ENCODE measurements at regions not wholly inside any gene's neighbourhood (a gene's known extent, or its start where the extent isn't known, plus 50 kb on each side); places are given as distances from the start of the nearest gene placed in this dataset.
"Not testable (repeated sequence)": the region's sequence is repeated elsewhere in the genome, so short reads cannot be mapped to it uniquely, and the experiment has no call there.

GRCh38 chr10:78604721-78605120, 464.0 kb upstream of the ZMIZ1 start:
- DNase-seq (peak in 1 of 2 donors; percentile 15), ATAC-seq (ENCODE audit: low FRiP score in 2 of 2) (no peak)
- WGBS, 2 donors = 75 to 79% methylated on average over 3 of the region's 3 CpGs
- no peak for TF ChIP-seq POLR2A (IDR thresholded peaks at IDR 0.05)
- TF ChIP-seq POLR2AphosphoS5 (IDR thresholded peaks at IDR 0.05) = no peak
- no peak for TF ChIP-seq CTCF (IDR thresholded peaks at IDR 0.05)
- no peak for TF ChIP-seq EP300 (IDR thresholded peaks at IDR 0.05)
- no peaks in the 10 kb centered on the region for H3K36me3 ChIP-seq
- no peaks in the 10 kb centered on the region for H3K27me3 ChIP-seq
- no peak overlapping the region for H3K4me3 ChIP-seq
- H3K9me3 ChIP-seq = peaks cover 0 to 8% (median 3%) of the 10 kb centered on the region in 4 donors
- H3K4me1 ChIP-seq = no peaks in the 10 kb centered on the region
- H3K27ac ChIP-seq = no peak overlapping the region

DNA sequence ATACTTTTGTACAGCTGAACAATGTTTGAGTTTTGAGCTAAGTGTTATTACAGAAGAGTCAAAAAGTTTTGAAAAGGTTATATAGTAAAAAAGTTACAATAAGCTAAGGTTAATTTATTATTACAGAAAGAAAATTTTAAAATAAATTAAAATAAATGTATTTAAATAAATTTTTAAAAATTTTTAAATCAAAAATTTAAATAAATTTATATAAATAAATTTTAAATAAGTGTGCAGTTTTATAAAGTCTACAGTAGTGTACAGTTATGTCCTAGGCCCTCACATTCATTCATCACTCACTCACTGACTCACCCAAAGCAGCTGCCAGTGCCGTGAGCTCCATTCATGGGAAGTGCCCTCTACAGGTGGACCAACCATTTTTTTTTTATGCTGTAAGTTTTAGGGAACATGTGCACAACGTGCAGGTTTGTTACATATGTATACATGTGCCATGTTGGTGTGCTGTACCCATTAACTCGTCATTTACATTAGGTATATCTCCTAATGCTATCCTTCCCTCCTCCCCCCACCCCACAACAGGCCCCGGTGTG, 462.9 kb upstream of the ZMIZ1 start:
- H3K27me3 ChIP-seq = no peaks in the 10 kb centered on the region
- WGBS, 2 donors = 70 to 83% methylated on average over 4 of the region's 4 CpGs
- H3K36me3 ChIP-seq = no peaks in the 10 kb centered on the region
- DNase-seq = no peak
- no peaks in the 10 kb centered on the region for H3K4me1 ChIP-seq
- H3K27ac ChIP-seq = no peak overlapping the region
- ATAC-seq (ENCODE audit: low FRiP score in 2 of 2) = no peak
- peaks cover 0 to 8% (median 3%) of the 10 kb centered on the region in 4 donors for H3K9me3 ChIP-seq
- H3K4me3 ChIP-seq = no peak overlapping the region
- TF ChIP-seq POLR2A (IDR thresholded peaks at IDR 0.05) = no peak
- no peak for TF ChIP-seq EP300 (IDR thresholded peaks at IDR 0.05)
- no peak for TF ChIP-seq POLR2AphosphoS5 (IDR thresholded peaks at IDR 0.05)
- no peak for TF ChIP-seq CTCF (IDR thresholded peaks at IDR 0.05)

GRCh38 chr10:78606766-78607165, 462.0 kb upstream of the ZMIZ1 start:
- not testable (repeated sequence) for ATAC-seq (ENCODE audit: low FRiP score in 2 of 2); H3K9me3 ChIP-seq; H3K27me3 ChIP-seq; H3K4me3 ChIP-seq; H3K36me3 ChIP-seq; DNase-seq; H3K27ac ChIP-seq; H3K4me1 ChIP-seq
- 80 to 95% methylated on average over 2 of the region's 2 CpGs for whole genome bisulfite sequencing, 2 donors

DNA sequence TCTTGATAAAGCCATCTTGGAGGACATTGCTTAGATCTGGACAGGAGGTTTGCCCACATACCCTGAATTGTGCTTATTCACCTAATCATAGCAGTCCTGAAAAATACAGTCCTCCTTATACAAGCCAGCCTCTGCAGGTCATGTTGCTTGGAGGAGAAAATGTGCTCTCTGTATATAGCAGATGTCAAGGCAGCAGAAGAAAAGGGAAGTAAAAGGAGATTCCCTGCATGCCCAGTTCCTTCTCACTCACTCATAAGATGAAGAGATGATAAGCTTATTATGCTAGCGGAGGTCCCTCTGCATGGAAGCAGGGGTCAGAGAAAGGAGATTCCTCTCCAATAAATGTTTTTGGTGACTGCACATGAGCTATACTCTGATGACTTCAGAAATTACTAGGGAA, 458.8 kb upstream of the ZMIZ1 start:
- no peaks in the 10 kb centered on the region for H3K27me3 ChIP-seq
- DNase-seq = no peak
- no peaks in the 10 kb centered on the region for H3K36me3 ChIP-seq
- 72 to 77% methylated on average over 1 of the region's 1 CpG for WGBS, 2 donors
- H3K4me1 ChIP-seq = no peaks in the 10 kb centered on the region
- H3K27ac ChIP-seq = no peak overlapping the region
- H3K4me3 ChIP-seq = no peak overlapping the region
- TF ChIP-seq CTCF (IDR thresholded peaks at IDR 0.05) (no peak), POLR2A (IDR thresholded peaks at IDR 0.05) (no peak), EP300 (IDR thresholded peaks at IDR 0.05) (no peak), POLR2AphosphoS5 (IDR thresholded peaks at IDR 0.05) (no peak)
- H3K9me3 ChIP-seq = peaks cover 0 to 8% (median 3%) of the 10 kb centered on the region in 4 donors
- no peak for ATAC-seq (ENCODE audit: low FRiP score in 2 of 2)

DNA sequence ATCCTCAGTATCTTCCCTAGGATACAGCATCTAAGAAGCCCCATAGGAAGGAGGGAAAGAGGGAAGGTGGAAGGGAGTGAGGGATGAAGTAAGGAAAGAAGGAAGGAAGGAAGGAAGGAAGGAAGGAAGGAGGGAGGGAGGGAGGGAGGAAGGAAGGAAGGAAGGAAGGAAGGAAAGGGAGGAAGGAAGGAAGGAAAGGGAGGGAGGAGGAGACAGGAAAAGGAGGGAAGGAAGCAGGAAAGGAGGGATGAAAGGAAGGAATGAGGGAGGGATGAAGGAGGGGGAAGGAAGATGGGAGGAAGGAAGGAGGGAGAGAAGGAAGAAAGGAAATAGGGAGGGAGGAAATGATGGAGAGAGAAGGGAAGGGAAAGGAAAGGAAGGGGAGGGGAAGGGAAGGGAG, 455.6 kb upstream of the ZMIZ1 start:
- Histone ChIP-seq H3K4me1 (no peaks in the 10 kb centered on the region), H3K4me3 (no peak overlapping the region), H3K36me3 (no peaks in the 10 kb centered on the region), H3K27ac (no peak overlapping the region), H3K9me3 (peaks cover 0 to 8% (median 3%) of the 10 kb centered on the region in 4 donors), H3K27me3 (no peaks in the 10 kb centered on the region)
- DNase-seq (no peak), ATAC-seq (ENCODE audit: low FRiP score in 2 of 2) (no peak)
- TF ChIP-seq POLR2AphosphoS5 (IDR thresholded peaks at IDR 0.05) (no peak), EP300 (IDR thresholded peaks at IDR 0.05) (no peak), POLR2A (IDR thresholded peaks at IDR 0.05) (no peak), CTCF (IDR thresholded peaks at IDR 0.05) (no peak)
